B cell (primary cell): ENCODE measurements at regions not wholly inside any gene's neighbourhood (a gene's known extent, or its start where the extent isn't known, plus 50 kb on each side); places are given as distances from the start of the nearest gene placed in this dataset.

ENCODE experiments used
- ATAC-seq: fragments of 200-7000 bp; cut with Tn5 transposase; one replicate; pipeline ENCODE4 v1.10.0; 2021; ENCODE audit warnings: low read depth, mild to moderate bottlenecking, moderate number of reproducible peaks, moderate library complexity
- CTCF ChIA-PET: fragments of 350-600 bp; sonication (Branson Sonifier 250); formaldehyde crosslinking; loops from one replicate; lab custom pipeline; 2021; ENCODE audit warnings: antibody characterized with exemption, inconsistent platforms; lab: Charles Lee
- POLR2A ChIA-PET: fragments of 350-600 bp; sonication (Branson Sonifier 250); formaldehyde crosslinking; loops from one replicate; lab custom pipeline; 2021; ENCODE audit warnings: antibody characterized with exemption; lab: Charles Lee
- DNase-seq: peaks from one replicate; pipeline ENCODE4 v3.0.0; 2013
- H2AFZ ChIP-seq: 2 replicates; pipeline ENCODE4 v1.6.1; 2012; ENCODE audit warnings: mild to moderate bottlenecking, low read depth, low read length; ENCODE audit not compliant: insufficient read depth, poor library complexity, severe bottlenecking
- H3K27ac ChIP-seq, 2 donors: 1 replicate in 1 of 2; 2 replicates in 1 of 2; pipeline ENCODE4 v1.5.1; 2012 to 2013; ENCODE audit warnings: low read length in 2 of 2, mild to moderate bottlenecking in 2 of 2, moderate library complexity in 1 of 2
- H3K27me3 ChIP-seq, 4 experiments: fragments of 200-600 bp in 1 of 4; sonication (generic) in 1 of 4; replicated peaks in 1 of 4; 1 replicate in 2 of 4; 2 replicates in 2 of 4; pipeline versions ENCODE4 v1.6.1 to v1.7.0; 2013 to 2016; ENCODE audit warnings: low read length in 3 of 4, mild to moderate bottlenecking in 2 of 4, mixed read lengths in 1 of 4, moderate library complexity in 1 of 4; ENCODE audit not compliant: insufficient read depth in 4 of 4, control insufficient read depth in 3 of 4; ENCODE audit errors: control extremely low read depth in 1 of 4
- H3K36me3 ChIP-seq, 2 experiments: replicated peaks in 1 of 2; 1 replicate in 1 of 2; 2 replicates in 1 of 2; pipeline versions ENCODE4 v1.6.1 to v1.7.1; 2013; ENCODE audit warnings: low read length in 1 of 2; ENCODE audit not compliant: insufficient read depth in 2 of 2, control insufficient read depth in 1 of 2; ENCODE audit errors: control extremely low read depth in 1 of 2, extremely low read depth in 1 of 2
- H3K4me1 ChIP-seq, 2 donors: fragments of 200-600 bp in 1 of 2; sonication (generic) in 1 of 2; 1 replicate in 1 of 2; 2 replicates in 1 of 2; pipeline versions ENCODE4 v1.5.1 to v1.6.1; 2013 to 2017; ENCODE audit warnings: low read length in 2 of 2; ENCODE audit not compliant: control insufficient read depth in 2 of 2, insufficient read depth in 2 of 2
- H3K4me2 ChIP-seq: replicated peaks from 2 replicates; pipeline ENCODE3; 2012; ENCODE audit warnings: mild to moderate bottlenecking, low read depth, low read length; ENCODE audit not compliant: poor library complexity, severe bottlenecking
- H3K4me3 ChIP-seq, 5 experiments: fragments of 200-600 bp in 1 of 5; sonication (generic) in 1 of 5; 1 replicate in 3 of 5; 2 replicates in 2 of 5; pipeline versions ENCODE4 v1.5.1 to v1.7.0; 2011 to 2016; ENCODE audit warnings: low read length in 4 of 5, mild to moderate bottlenecking in 4 of 5, low read depth in 2 of 5, control low read depth in 1 of 5, moderate library complexity in 1 of 5; ENCODE audit not compliant: insufficient read depth in 1 of 5; ENCODE audit errors: control extremely low read depth in 1 of 5, extremely low read depth in 1 of 5
- H3K79me2 ChIP-seq: fragments of 200-600 bp; sonication (generic); one replicate; pipeline ENCODE4 v1.6.0; 2016; ENCODE audit warnings: low read length; ENCODE audit not compliant: control insufficient read depth, insufficient read depth
- H3K9ac ChIP-seq: fragments of 200-600 bp; sonication (generic); 2 replicates; pipeline ENCODE4 v1.6.1; 2017; ENCODE audit warnings: mild to moderate bottlenecking, low read length, moderate library complexity
- H3K9me3 ChIP-seq, 3 donors: one replicate each; pipeline versions ENCODE4 v1.6.1 to v1.7.1; 2013; ENCODE audit warnings: low read length in 2 of 3; ENCODE audit not compliant: control insufficient read depth in 2 of 3, insufficient read depth in 1 of 3; ENCODE audit errors: control extremely low read depth in 1 of 3
- H4K20me1 ChIP-seq: 2 replicates; pipeline ENCODE4 v1.6.0; 2012; ENCODE audit warnings: mild to moderate bottlenecking, low read length; ENCODE audit not compliant: insufficient read depth, control insufficient read depth, poor library complexity, severe bottlenecking
- H3K27ac Mint-ChIP-seq: one replicate; pipeline ENCODE4 v1.8.0; 2021; ENCODE audit warnings: mixed read lengths
- H3K27me3 Mint-ChIP-seq: one replicate; pipeline ENCODE4 v1.8.0; 2021; ENCODE audit warnings: mixed read lengths
- H3K4me1 Mint-ChIP-seq: one replicate; pipeline ENCODE4 v1.8.0; 2021; ENCODE audit warnings: mixed read lengths
- H3K4me3 Mint-ChIP-seq: one replicate; pipeline ENCODE4 v1.8.0; 2021; ENCODE audit warnings: mixed read lengths
- H3K9me3 Mint-ChIP-seq: one replicate; pipeline ENCODE4 v1.8.0; 2022; ENCODE audit warnings: mixed read lengths; ENCODE audit not compliant: insufficient read depth
- CTCF ChIP-seq: fragments of 200-600 bp; IDR thresholded peaks from one replicate; pipeline ENCODE4 v1.8.0; 2022; ENCODE audit warnings: antibody characterized with exemption, mild to moderate bottlenecking
- EZH2 ChIP-seq: IDR thresholded peaks from 2 replicates; pipeline ENCODE4 v1.6.1; 2012; ENCODE audit warnings: borderline replicate concordance, low read depth, mild to moderate bottlenecking, moderate library complexity, low read length; ENCODE audit not compliant: insufficient read depth, poor library complexity, severe bottlenecking
- WGBS: methylation state at CpG from one replicate; pipeline ENCODE4 v1.1.5; 2013; ENCODE audit warnings: missing lambda C conversion rate; ENCODE audit not compliant: insufficient coverage; 5-methylcytosine and 5-hydroxymethylcytosine counted together
- intact Hi-C: fragments of 100-400 bp; cut with micrococcal nuclease; formaldehyde crosslinking; loops from one replicate; pipeline ENCODE4 v1.10.0; 2022

- POLR2A ChIA-PET: no interaction called here
- no CpG with 5 or more reads among the region's 4 CpGs for WGBS
These were observed 120.0 kb upstream of the PRMT8 start for GRCh38 chr12:3371018-3371417.

GRCh38 chr12:3375326-3375725, 115.7 kb upstream of the PRMT8 start:
- no peak overlapping the region for H3K4me3 ChIP-seq
- H3K4me3 Mint-ChIP-seq: no peak overlapping the region
- DNase-seq: no peak
- ChIA-PET CTCF (no interaction called here), POLR2A (no interaction called here)
- H3K36me3 ChIP-seq: no peaks in the 10 kb centered on the region
- no peaks in the 10 kb centered on the region for H4K20me1 ChIP-seq
- H3K27ac ChIP-seq: no peak overlapping the region
- H3K27me3 Mint-ChIP-seq: peaks cover 9% of the 10 kb centered on the region
- no peak overlapping the region for H3K27ac Mint-ChIP-seq
- peaks cover 0 to 7% (median 2%) of the 10 kb centered on the region in 3 donors for H3K9me3 ChIP-seq
- H3K27me3 ChIP-seq: peaks cover 0 to 4% (median 0%) of the 10 kb centered on the region in 4 experiments
- H3K79me2 ChIP-seq: no peaks in the 10 kb centered on the region
- WGBS: 91% methylated on average over 4 of the region's 4 CpGs
- H3K9ac ChIP-seq: no peak overlapping the region
- no peak for TF ChIP-seq CTCF
- TF ChIP-seq EZH2: no peak
- no peak overlapping the region for H2AFZ ChIP-seq
- intact Hi-C loops: no loop called here
- no peaks in the 10 kb centered on the region for H3K9me3 Mint-ChIP-seq
- no peak for ATAC-seq
- H3K4me2 ChIP-seq: no peak overlapping the region
- no peaks in the 10 kb centered on the region for H3K4me1 Mint-ChIP-seq
- H3K4me1 ChIP-seq: no peaks in the 10 kb centered on the region

More at GRCh38 chr12:3371018-3371417, 120.0 kb upstream of the PRMT8 start:
- H3K9me3 Mint-ChIP-seq: no peaks in the 10 kb centered on the region
- intact Hi-C loops: no loop called here
- Histone ChIP-seq H3K27me3 (peaks cover 0 to 16% (median 12%) of the 10 kb centered on the region in 4 experiments), H3K79me2 (no peaks in the 10 kb centered on the region), H3K4me1 (no peaks in the 10 kb centered on the region), H3K9ac (no peak overlapping the region), H4K20me1 (no peaks in the 10 kb centered on the region), H3K27ac (no peak overlapping the region), H3K9me3 (no peaks in the 10 kb centered on the region), H3K4me2 (no peak overlapping the region), H3K36me3 (no peaks in the 10 kb centered on the region), H2AFZ (no peak overlapping the region), H3K4me3 (no peak overlapping the region)
- no peak overlapping the region for H3K4me3 Mint-ChIP-seq
- ATAC-seq (no peak), DNase-seq (no peak)
- CTCF ChIA-PET: no interaction called here
- H3K27ac Mint-ChIP-seq: no peak overlapping the region
- no peaks in the 10 kb centered on the region for H3K4me1 Mint-ChIP-seq
- TF ChIP-seq CTCF: no peak
- TF ChIP-seq EZH2: no peak
- H3K27me3 Mint-ChIP-seq: no peaks in the 10 kb centered on the region
